GM12872 (cell line): ENCODE measurements at regions not wholly inside any gene's neighbourhood (a gene's known extent, or its start where the extent isn't known, plus 50 kb on each side); places are given as distances from the start of the nearest gene placed in this dataset.

Source experiments
- CTCF ChIP-seq: IDR thresholded peaks from 3 replicates; pipeline ENCODE4 v1.5.1; 2011; ENCODE audit warnings: low read depth, mild to moderate bottlenecking, low read length, moderate library complexity; ENCODE audit not compliant: insufficient read depth

GRCh38 chr5:8258801-8259200 is 389.9 kb downstream of the MTRR start:
- no peak for TF ChIP-seq CTCF

- no peak for TF ChIP-seq CTCF
Measured at GRCh38 chr5:8270246-8270645, 401.3 kb downstream of the MTRR start.

- TF ChIP-seq CTCF, result no peak
Measured at GRCh38 chr5:8280711-8281363, 411.9 kb downstream of the MTRR start.

DNA sequence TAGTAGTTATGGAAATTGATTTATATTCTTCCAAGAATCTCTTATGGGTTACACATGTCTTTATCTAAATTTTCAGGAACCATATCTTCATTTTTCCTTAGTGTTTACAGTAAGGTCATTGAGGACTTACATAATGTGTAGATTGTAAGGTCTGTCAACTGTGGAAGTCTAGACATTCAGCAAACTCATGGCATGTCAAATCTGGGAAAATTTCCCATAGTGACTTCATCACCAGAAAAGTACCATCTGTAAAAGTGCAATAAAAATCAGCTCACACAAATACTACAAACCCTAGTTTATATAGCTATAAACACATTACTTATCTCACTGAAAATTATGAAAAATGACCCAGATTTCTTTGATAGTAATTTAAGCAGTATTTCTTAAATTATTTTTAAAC is 419.4 kb downstream of the MTRR start:
- TF ChIP-seq CTCF, result no peak

- TF ChIP-seq CTCF, result no peak
Measured at GRCh38 chr5:8288897-8289516, 420.1 kb downstream of the MTRR start.

DNA sequence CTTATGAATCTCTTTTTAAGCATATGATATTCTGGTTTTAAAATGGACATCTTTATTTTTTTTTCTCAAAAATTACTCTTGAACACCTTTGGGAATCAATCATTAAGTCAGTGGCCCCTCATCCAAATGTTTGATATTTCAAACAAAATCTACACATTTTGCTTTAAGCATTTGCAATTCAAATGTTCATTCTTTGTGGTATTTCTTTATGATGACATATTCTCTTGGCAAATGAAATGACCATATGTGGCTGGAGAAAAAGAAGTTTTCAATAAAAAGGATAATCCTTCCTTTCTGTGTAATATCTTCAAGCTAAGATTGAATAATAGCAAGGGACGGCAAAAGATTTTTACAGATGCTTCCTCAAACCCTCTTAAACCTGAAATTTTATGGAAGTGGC is 420.8 kb downstream of the MTRR start:
- no peak for TF ChIP-seq CTCF

DNA sequence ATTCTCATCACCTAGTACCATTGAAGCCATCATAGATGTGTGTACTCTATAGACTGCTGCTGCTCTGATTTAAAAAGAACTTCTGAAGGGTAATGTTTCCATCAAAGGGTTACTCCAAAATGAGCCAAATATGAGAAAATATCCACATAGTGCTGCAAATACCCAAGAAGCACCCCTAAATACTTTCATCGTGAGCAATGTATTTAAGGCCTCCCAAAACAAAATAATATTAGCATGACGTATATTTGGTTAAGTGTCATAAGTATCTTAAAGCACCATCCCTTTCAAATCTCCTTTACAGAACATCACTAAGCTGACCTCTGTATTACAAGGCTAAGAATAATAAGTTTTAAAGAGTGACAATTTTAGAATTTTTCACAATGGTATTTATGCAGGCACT is 421.8 kb downstream of the MTRR start:
- no peak for TF ChIP-seq CTCF
